Uterus (tissue), 3 donors: ENCODE measurements at regions not wholly inside any gene's neighbourhood (a gene's known extent, or its start where the extent isn't known, plus 50 kb on each side); places are given as distances from the start of the nearest gene placed in this dataset.

Experiments
- DNase-seq, 2 donors: peaks; one replicate each; pipeline ENCODE4 v3.0.0-alpha.2; 2019 to 2020
- H3K27ac ChIP-seq, 2 donors: fragments of 200-600 bp; sonication (generic); 1 replicate in 1 of 2; 2 replicates in 1 of 2; pipeline ENCODE4 v1.5.1; 2016 to 2018
- H3K27me3 ChIP-seq, 2 donors: fragments of 200-600 bp; sonication (generic); one replicate each; pipeline ENCODE4 v1.5.1; 2018 to 2019; ENCODE audit warnings: control low read depth in 1 of 2
- H3K36me3 ChIP-seq, 2 donors: fragments of 200-600 bp; sonication (generic); one replicate each; pipeline ENCODE4 v1.5.1; 2019; ENCODE audit warnings: control low read depth in 1 of 2
- H3K4me1 ChIP-seq, 2 donors: fragments of 200-600 bp; sonication (generic); one replicate each; pipeline ENCODE4 v1.5.1; 2018 to 2019; ENCODE audit warnings: control low read depth in 1 of 2
- H3K4me3 ChIP-seq, 2 donors: fragments of 200-600 bp; sonication (generic); 1 replicate in 1 of 2; 2 replicates in 1 of 2; pipeline ENCODE4 v1.5.1; 2018 to 2019; ENCODE audit warnings: mild to moderate bottlenecking in 1 of 2
- H3K9me3 ChIP-seq, 2 donors: fragments of 200-600 bp; sonication (generic); one replicate each; pipeline ENCODE4 v1.5.1; 2019; ENCODE audit warnings: control low read depth in 1 of 2
- CTCF ChIP-seq, 4 experiments: fragments of 200-600 bp in 2 of 4; fragments of 450-650 bp in 2 of 4; sonication (generic) in 2 of 4; IDR thresholded peaks; one replicate each; pipeline ENCODE4 v1.5.1; 2016 to 2019; ENCODE audit warnings: antibody characterized with exemption in 4 of 4, mild to moderate bottlenecking in 2 of 4, moderate library complexity in 1 of 4
- POLR2A ChIP-seq, 2 donors: fragments of 450-650 bp; IDR thresholded peaks; one replicate each; pipeline ENCODE4 v1.6.1; 2016; ENCODE audit warnings: antibody characterized with exemption in 2 of 2, mild to moderate bottlenecking in 1 of 2, moderate library complexity in 1 of 2
- intact Hi-C: fragments of 100-400 bp; cut with DNase I; formaldehyde crosslinking; loops from one replicate; pipeline ENCODE4 v1.15.1; 2023; ENCODE audit warnings: low total_unique reads
- donor health status: DM: yes; HTN: yes; CAD: no.

GRCh38 chr2:45236268-45236667, 227.0 kb upstream of the SIX2 start:
- H3K4me3 ChIP-seq, result no peak overlapping the region
- no peak for DNase-seq
- no peak for TF ChIP-seq POLR2A (IDR thresholded peaks at IDR 0.05)
- TF ChIP-seq CTCF (IDR thresholded peaks at IDR 0.05), result no peak
- no peaks in the 10 kb centered on the region for H3K27me3 ChIP-seq
- intact Hi-C loops, result no loop called here
- H3K9me3 ChIP-seq, result no peaks in the 10 kb centered on the region
- no peak overlapping the region for H3K27ac ChIP-seq
- H3K4me1 ChIP-seq, result no peaks in the 10 kb centered on the region
- H3K36me3 ChIP-seq, result no peaks in the 10 kb centered on the region

GRCh38 chr2:45233301-45233700, 224.0 kb upstream of the SIX2 start:
- no peaks in the 10 kb centered on the region for H3K4me1 ChIP-seq
- no peaks in the 10 kb centered on the region for H3K27me3 ChIP-seq
- no peak overlapping the region for H3K4me3 ChIP-seq
- intact Hi-C loops, result no loop called here
- TF ChIP-seq POLR2A (IDR thresholded peaks at IDR 0.05), result no peak
- no peak for TF ChIP-seq CTCF (IDR thresholded peaks at IDR 0.05)
- H3K27ac ChIP-seq, result no peak overlapping the region
- H3K36me3 ChIP-seq, result no peaks in the 10 kb centered on the region
- no peak for DNase-seq
- H3K9me3 ChIP-seq, result no peaks in the 10 kb centered on the region

GRCh38 chr2:45232818-45233217, 223.6 kb upstream of the SIX2 start:
- no peaks in the 10 kb centered on the region for H3K4me1 ChIP-seq
- intact Hi-C loops, result no loop called here
- H3K9me3 ChIP-seq, result no peaks in the 10 kb centered on the region
- no peaks in the 10 kb centered on the region for H3K36me3 ChIP-seq
- no peak overlapping the region for H3K27ac ChIP-seq
- DNase-seq, result no peak
- no peak overlapping the region for H3K4me3 ChIP-seq
- H3K27me3 ChIP-seq, result no peaks in the 10 kb centered on the region
- TF ChIP-seq POLR2A (IDR thresholded peaks at IDR 0.05) (no peak), CTCF (IDR thresholded peaks at IDR 0.05) (no peak)

GRCh38 chr2:45229411-45229810, 220.2 kb upstream of the SIX2 start:
- intact Hi-C loops, result no loop called here
- Histone ChIP-seq H3K4me3 (no peak overlapping the region), H3K27ac (no peak overlapping the region), H3K9me3 (no peaks in the 10 kb centered on the region), H3K36me3 (no peaks in the 10 kb centered on the region), H3K27me3 (no peaks in the 10 kb centered on the region), H3K4me1 (no peaks in the 10 kb centered on the region)
- DNase-seq, result no peak
- TF ChIP-seq CTCF (IDR thresholded peaks at IDR 0.05), result no peak
- no peak for TF ChIP-seq POLR2A (IDR thresholded peaks at IDR 0.05)

- intact Hi-C loops, result no loop called here
Observed at GRCh38 chr2:45227347-45227746, 218.1 kb upstream of the SIX2 start.

More at GRCh38 chr2:45227347-45227746, 218.1 kb upstream of the SIX2 start:
- H3K27ac ChIP-seq, result no peak overlapping the region
- H3K4me1 ChIP-seq, result no peaks in the 10 kb centered on the region
- H3K4me3 ChIP-seq, result no peak overlapping the region
- H3K27me3 ChIP-seq, result no peaks in the 10 kb centered on the region
- no peak for DNase-seq
- TF ChIP-seq CTCF (IDR thresholded peaks at IDR 0.05) (no peak), POLR2A (IDR thresholded peaks at IDR 0.05) (no peak)
- no peaks in the 10 kb centered on the region for H3K36me3 ChIP-seq
- H3K9me3 ChIP-seq, result no peaks in the 10 kb centered on the region
